Prostate gland (tissue), 2 donors: ENCODE measurements at regions not wholly inside any gene's neighbourhood (a gene's known extent, or its start where the extent isn't known, plus 50 kb on each side); places are given as distances from the start of the nearest gene placed in this dataset.

Experiments used
- DNase-seq: peaks from one replicate; pipeline ENCODE4 v3.0.0-alpha.2; 2019; ENCODE audit warnings: low spot score
- H3K27ac ChIP-seq, 2 donors: fragments of 200-600 bp; sonication (generic); 2 replicates each; pipeline ENCODE4 v1.5.1; 2017 to 2019
- H3K27me3 ChIP-seq: fragments of 200-600 bp; sonication (generic); replicated peaks from 2 replicates; pipeline ENCODE4 v1.5.1; 2019; ENCODE audit not compliant: insufficient read depth
- H3K36me3 ChIP-seq, 2 donors: fragments of 200-600 bp; sonication (generic); 1 replicate in 1 of 2; 2 replicates in 1 of 2; pipeline versions ENCODE4 v1.5.1 to v1.8.1; 2017 to 2019
- H3K4me1 ChIP-seq: fragments of 200-600 bp; sonication (generic); replicated peaks from 2 replicates; pipeline ENCODE4 v1.5.1; 2019
- H3K4me3 ChIP-seq, 2 donors: fragments of 200-600 bp; sonication (generic); 2 replicates each; pipeline ENCODE4 v1.5.1; 2017 to 2019
- H3K9me3 ChIP-seq: fragments of 200-600 bp; sonication (generic); 2 replicates; pipeline ENCODE4 v1.5.1; 2017
- POLR2A ChIP-seq: fragments of 450-650 bp; IDR thresholded peaks from one replicate; pipeline ENCODE4 v1.6.1; 2016; ENCODE audit warnings: antibody characterized with exemption, mild to moderate bottlenecking
- POLR2AphosphoS5 ChIP-seq: sonication (generic); formaldehyde crosslinking; IDR thresholded peaks from one replicate; pipeline ENCODE4 v1.6.1; 2017; ENCODE audit warnings: antibody characterized with exemption
- WGBS: methylation state at CpG from one replicate; pipeline ENCODE4 v1.1.5; 2018; 5-methylcytosine and 5-hydroxymethylcytosine counted together
- intact Hi-C: fragments of 100-400 bp; cut with DNase I; formaldehyde crosslinking; loops from one replicate; pipeline ENCODE4 v1.14.2; 2022
- TF ChIP-seq, protein P1 (sequence below), 4 experiments: fragments of 200-600 bp in 2 of 4; fragments of 450-650 bp in 2 of 4; sonication (generic) in 2 of 4; IDR thresholded peaks; 1 replicate in 3 of 4; 2 replicates in 1 of 4; pipeline ENCODE4 v1.5.1; 2016 to 2019; ENCODE audit warnings: antibody characterized with exemption in 4 of 4, mild to moderate bottlenecking in 2 of 4, moderate library complexity in 2 of 4

- H3K27ac ChIP-seq = no peak overlapping the region
- no peaks in the 10 kb centered on the region for H3K4me1 ChIP-seq
- no peaks in the 10 kb centered on the region for H3K36me3 ChIP-seq
- no peaks in the 10 kb centered on the region for H3K27me3 ChIP-seq
- intact Hi-C loops = no loop called here
- H3K9me3 ChIP-seq = no peaks in the 10 kb centered on the region
- no peak for DNase-seq
- TF ChIP-seq POLR2AphosphoS5 (no peak), POLR2A (no peak)
- TF ChIP-seq, protein P1, sequence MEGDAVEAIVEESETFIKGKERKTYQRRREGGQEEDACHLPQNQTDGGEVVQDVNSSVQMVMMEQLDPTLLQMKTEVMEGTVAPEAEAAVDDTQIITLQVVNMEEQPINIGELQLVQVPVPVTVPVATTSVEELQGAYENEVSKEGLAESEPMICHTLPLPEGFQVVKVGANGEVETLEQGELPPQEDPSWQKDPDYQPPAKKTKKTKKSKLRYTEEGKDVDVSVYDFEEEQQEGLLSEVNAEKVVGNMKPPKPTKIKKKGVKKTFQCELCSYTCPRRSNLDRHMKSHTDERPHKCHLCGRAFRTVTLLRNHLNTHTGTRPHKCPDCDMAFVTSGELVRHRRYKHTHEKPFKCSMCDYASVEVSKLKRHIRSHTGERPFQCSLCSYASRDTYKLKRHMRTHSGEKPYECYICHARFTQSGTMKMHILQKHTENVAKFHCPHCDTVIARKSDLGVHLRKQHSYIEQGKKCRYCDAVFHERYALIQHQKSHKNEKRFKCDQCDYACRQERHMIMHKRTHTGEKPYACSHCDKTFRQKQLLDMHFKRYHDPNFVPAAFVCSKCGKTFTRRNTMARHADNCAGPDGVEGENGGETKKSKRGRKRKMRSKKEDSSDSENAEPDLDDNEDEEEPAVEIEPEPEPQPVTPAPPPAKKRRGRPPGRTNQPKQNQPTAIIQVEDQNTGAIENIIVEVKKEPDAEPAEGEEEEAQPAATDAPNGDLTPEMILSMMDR (IDR thresholded peaks at IDR 0.05) = no peak
- no peak overlapping the region for H3K4me3 ChIP-seq
- 17% methylated on average over 9 of the region's 9 CpGs for WGBS
Observed at GRCh38 chr6:125421836-125422235, 120.1 kb upstream of the HDDC2 start.

GRCh38 chr6:125423047-125423446 lies 121.3 kb upstream of the HDDC2 start:
- no peaks in the 10 kb centered on the region for H3K36me3 ChIP-seq
- TF ChIP-seq, protein P1 (IDR thresholded peaks at IDR 0.05) = no peak
- TF ChIP-seq POLR2A (no peak), POLR2AphosphoS5 (no peak)
- intact Hi-C loops = no loop called here
- 52% methylated on average over 2 of the region's 2 CpGs for WGBS
- DNase-seq = no peak
- H3K27me3 ChIP-seq = no peaks in the 10 kb centered on the region
- no peaks in the 10 kb centered on the region for H3K4me1 ChIP-seq
- H3K4me3 ChIP-seq = no peak overlapping the region
- H3K27ac ChIP-seq = no peak overlapping the region
- H3K9me3 ChIP-seq = no peaks in the 10 kb centered on the region

DNA sequence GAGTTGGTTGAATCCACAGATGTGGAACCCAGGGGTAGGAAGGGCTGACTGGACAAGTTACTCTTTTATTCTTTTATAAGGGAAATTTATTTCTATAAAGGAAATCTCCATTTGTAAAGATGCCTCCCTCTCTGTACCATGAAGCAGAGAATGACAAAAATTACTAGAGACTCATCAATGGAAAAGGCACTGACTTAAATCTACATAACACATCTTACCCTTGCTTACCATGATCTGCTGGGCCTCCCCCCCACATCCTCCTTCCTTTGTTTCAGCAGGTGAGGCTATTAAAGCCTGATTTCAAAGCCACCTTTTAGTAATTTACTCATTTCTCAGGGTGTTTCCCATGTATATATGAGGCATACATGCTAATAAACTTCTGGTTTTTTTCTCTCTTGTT lies 130.2 kb upstream of the HDDC2 start:
- TF ChIP-seq POLR2A = no peak
- no peak for TF ChIP-seq POLR2AphosphoS5
- TF ChIP-seq, protein P1 (IDR thresholded peaks at IDR 0.05) = no peak
- no peak for DNase-seq
- peaks cover 2% of the 10 kb centered on the region for H3K27me3 ChIP-seq
- no peaks in the 10 kb centered on the region for H3K4me1 ChIP-seq
- H3K4me3 ChIP-seq = no peak overlapping the region
- H3K27ac ChIP-seq = no peak overlapping the region
- H3K9me3 ChIP-seq = no peaks in the 10 kb centered on the region
- intact Hi-C loops = no loop called here
- no peaks in the 10 kb centered on the region for H3K36me3 ChIP-seq

- TF ChIP-seq POLR2A (no peak), POLR2AphosphoS5 (no peak)
- TF ChIP-seq, protein P1 (IDR thresholded peaks at IDR 0.05) = no peak
- no peaks in the 10 kb centered on the region for H3K4me1 ChIP-seq
- no peaks in the 10 kb centered on the region for H3K36me3 ChIP-seq
- no peak for DNase-seq
- 30% methylated on average over 5 of the region's 5 CpGs for WGBS
- intact Hi-C loops = no loop called here
- H3K4me3 ChIP-seq = no peak overlapping the region
- H3K27ac ChIP-seq = no peak overlapping the region
- H3K27me3 ChIP-seq = peaks cover 2% of the 10 kb centered on the region
- H3K9me3 ChIP-seq = no peaks in the 10 kb centered on the region
Observed at GRCh38 chr6:125432963-125433362, 131.2 kb upstream of the HDDC2 start.

DNA sequence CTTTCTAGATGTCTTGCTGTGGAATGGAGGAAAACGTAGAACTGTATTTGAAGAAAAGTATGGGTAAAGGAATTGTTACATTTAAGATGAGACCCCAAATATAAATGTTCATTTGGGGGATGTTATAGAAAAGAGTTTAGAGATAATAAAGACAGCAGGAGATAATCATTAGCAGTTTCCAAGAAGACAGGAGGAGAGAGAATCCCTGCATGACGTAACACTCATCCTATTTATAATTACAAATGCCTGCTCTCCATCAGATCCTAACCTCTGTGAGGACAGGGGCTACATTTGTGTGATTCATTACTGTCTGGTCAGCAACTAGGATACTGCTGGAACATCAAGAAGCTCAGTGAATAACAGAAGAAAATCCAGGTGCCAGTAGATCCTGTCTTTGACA lies 133.0 kb upstream of the HDDC2 start:
- H3K9me3 ChIP-seq = no peaks in the 10 kb centered on the region
- H3K4me1 ChIP-seq = no peaks in the 10 kb centered on the region
- H3K27me3 ChIP-seq = peaks cover 2% of the 10 kb centered on the region
- H3K27ac ChIP-seq = no peak overlapping the region
- no peak overlapping the region for H3K4me3 ChIP-seq
- TF ChIP-seq POLR2A (no peak), POLR2AphosphoS5 (no peak)
- TF ChIP-seq, protein P1 (IDR thresholded peaks at IDR 0.05) = no peak
- WGBS = 84% methylated on average over 2 of the region's 2 CpGs
- DNase-seq = no peak
- intact Hi-C loops = no loop called here
- no peaks in the 10 kb centered on the region for H3K36me3 ChIP-seq
